Endothelial cell (in vitro differentiated cells): ENCODE measurements at regions not wholly inside any gene's neighbourhood (a gene's known extent, or its start where the extent isn't known, plus 50 kb on each side); places are given as distances from the start of the nearest gene placed in this dataset.
"Not testable (repeated sequence)": the region's sequence is repeated elsewhere in the genome, so short reads cannot be mapped to it uniquely, and the experiment has no call there.

Experiments used
- DNase-seq: peaks from one replicate; pipeline ENCODE4 v3.0.0; 2021; ENCODE audit warnings: low spot score
- H3K27ac Mint-ChIP-seq: one replicate; pipeline ENCODE4 v1.8.0; 2021; ENCODE audit warnings: mixed read lengths, inconsistent platforms; ENCODE audit not compliant: unreplicated experiment
- H3K27me3 Mint-ChIP-seq: one replicate; pipeline ENCODE4 v1.8.0; 2021; ENCODE audit warnings: mild to moderate bottlenecking, moderate library complexity, mixed read lengths, inconsistent platforms; ENCODE audit not compliant: unreplicated experiment
- H3K36me3 Mint-ChIP-seq: one replicate; pipeline ENCODE4 v1.8.0; 2021; ENCODE audit warnings: mild to moderate bottlenecking, low read depth, mixed read lengths, inconsistent platforms; ENCODE audit not compliant: unreplicated experiment
- H3K4me1 Mint-ChIP-seq: one replicate; pipeline ENCODE4 v1.8.0; 2021; ENCODE audit warnings: mild to moderate bottlenecking, mixed read lengths, inconsistent platforms; ENCODE audit not compliant: unreplicated experiment
- H3K4me3 Mint-ChIP-seq: one replicate; pipeline ENCODE4 v1.8.0; 2021; ENCODE audit warnings: mild to moderate bottlenecking, mixed read lengths, inconsistent platforms; ENCODE audit not compliant: unreplicated experiment
- H3K9me3 Mint-ChIP-seq: one replicate; pipeline ENCODE4 v1.8.0; 2021; ENCODE audit warnings: mixed read lengths, inconsistent platforms; ENCODE audit not compliant: unreplicated experiment
- CTCF ChIP-seq: fragments of 200-600 bp; sonication (generic); IDR thresholded peaks from one replicate; pipeline ENCODE4 v1.5.0; 2021; ENCODE audit warnings: antibody characterized with exemption; ENCODE audit not compliant: unreplicated experiment

- Mint-ChIP-seq H3K27ac (no peak overlapping the region), H3K9me3 (no peaks in the 10 kb centered on the region), H3K4me1 (no peaks in the 10 kb centered on the region), H3K4me3 (no peak overlapping the region), H3K36me3 (peaks cover 2% of the 10 kb centered on the region), H3K27me3 (peaks cover 2% of the 10 kb centered on the region)
- DNase-seq = no peak
- no peak for TF ChIP-seq CTCF
Observed at GRCh38 chr6:141388666-141389065, 744.1 kb upstream of the GJE1 start.

GRCh38 chr6:141370438-141370837, 762.3 kb upstream of the GJE1 start:
- TF ChIP-seq CTCF = no peak

GRCh38 chr6:141366796-141367195, 765.9 kb upstream of the GJE1 start:
- H3K4me1 Mint-ChIP-seq, H3K4me3 Mint-ChIP-seq, DNase-seq, H3K36me3 Mint-ChIP-seq, H3K9me3 Mint-ChIP-seq, H3K27ac Mint-ChIP-seq, H3K27me3 Mint-ChIP-seq: not testable (repeated sequence)

More at GRCh38 chr6:141370438-141370837, 762.3 kb upstream of the GJE1 start:
- Mint-ChIP-seq H3K4me3 (no peak overlapping the region), H3K27me3 (no peaks in the 10 kb centered on the region), H3K27ac (no peak overlapping the region), H3K9me3 (no peaks in the 10 kb centered on the region), H3K36me3 (no peaks in the 10 kb centered on the region), H3K4me1 (no peaks in the 10 kb centered on the region)
- DNase-seq = no peak

DNA sequence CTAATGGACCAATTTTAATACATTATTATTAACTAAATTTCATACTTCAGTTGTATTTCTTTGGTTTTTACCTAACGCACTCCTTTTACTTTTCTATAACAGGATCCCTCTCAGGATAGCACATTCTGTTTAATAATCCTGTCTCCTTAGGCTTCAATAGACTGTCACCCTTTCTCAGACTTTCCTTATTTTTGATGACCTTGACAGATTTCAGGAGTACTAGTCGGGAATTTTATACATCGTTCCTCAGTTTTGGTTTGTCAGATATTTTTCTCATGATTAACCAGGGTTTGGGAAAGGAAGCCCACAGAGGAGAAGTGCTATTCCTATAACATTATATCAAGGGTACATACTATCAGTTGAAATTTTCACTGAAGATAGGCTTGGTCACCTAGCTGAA, 768.0 kb upstream of the GJE1 start:
- H3K4me3 Mint-ChIP-seq = no peak overlapping the region
- no peak for DNase-seq

DNA sequence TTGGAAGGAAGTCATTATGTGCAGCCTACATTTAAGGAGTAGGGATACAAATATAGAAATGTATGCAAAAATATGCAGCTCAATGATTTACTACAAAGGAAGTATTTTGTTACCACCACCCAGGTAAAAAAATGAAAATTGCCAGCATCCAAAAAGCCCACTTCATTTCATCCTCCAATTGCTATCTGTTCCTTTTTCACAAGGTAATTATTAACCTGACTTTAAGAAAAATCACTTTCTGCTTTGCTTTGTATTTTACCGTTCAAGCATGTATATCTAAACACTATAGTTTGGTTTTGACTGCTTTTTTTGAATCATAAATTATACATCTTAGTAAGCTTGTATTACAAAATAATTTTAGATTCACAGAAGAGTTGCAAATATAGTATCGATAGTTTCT, 768.5 kb upstream of the GJE1 start:
- H3K36me3 Mint-ChIP-seq = no peaks in the 10 kb centered on the region
- H3K27ac Mint-ChIP-seq = no peak overlapping the region
- no peak for DNase-seq
- H3K27me3 Mint-ChIP-seq = no peaks in the 10 kb centered on the region
- no peaks in the 10 kb centered on the region for H3K4me1 Mint-ChIP-seq
- no peaks in the 10 kb centered on the region for H3K9me3 Mint-ChIP-seq
- TF ChIP-seq CTCF = no peak
- H3K4me3 Mint-ChIP-seq = no peak overlapping the region

More for the DNA sequence above, 768.0 kb upstream of the GJE1 start:
- no peak for TF ChIP-seq CTCF
- Mint-ChIP-seq H3K27ac (no peak overlapping the region), H3K4me1 (no peaks in the 10 kb centered on the region), H3K27me3 (no peaks in the 10 kb centered on the region), H3K36me3 (no peaks in the 10 kb centered on the region), H3K9me3 (no peaks in the 10 kb centered on the region)

- no peak overlapping the region for H3K4me3 Mint-ChIP-seq
- DNase-seq = no peak
- H3K27me3 Mint-ChIP-seq = no peaks in the 10 kb centered on the region
- no peaks in the 10 kb centered on the region for H3K36me3 Mint-ChIP-seq
- no peak overlapping the region for H3K27ac Mint-ChIP-seq
- TF ChIP-seq CTCF = no peak
- no peaks in the 10 kb centered on the region for H3K4me1 Mint-ChIP-seq
- H3K9me3 Mint-ChIP-seq = no peaks in the 10 kb centered on the region
Observed at GRCh38 chr6:141361559-141361958, 771.2 kb upstream of the GJE1 start.
